Nephron progenitor cell (in vitro differentiated cells): ENCODE measurements at regions not wholly inside any gene's neighbourhood (a gene's known extent, or its start where the extent isn't known, plus 50 kb on each side); places are given as distances from the start of the nearest gene placed in this dataset.
A peak's percentile ranks its signal among the peaks of the same experiment; 100 is the strongest.

Experiments
- DNase-seq: peaks from one replicate; pipeline ENCODE4 v3.0.0; 2021
- H3K27ac Mint-ChIP-seq: 2 replicates; pipeline ENCODE4 v1.8.0; 2021; ENCODE audit warnings: mild to moderate bottlenecking, moderate library complexity, mixed read lengths
- H3K27me3 Mint-ChIP-seq: 2 replicates; pipeline ENCODE4 v1.8.0; 2021; ENCODE audit warnings: mild to moderate bottlenecking, low read depth, mixed read lengths; ENCODE audit not compliant: poor library complexity
- H3K36me3 Mint-ChIP-seq: 2 replicates; pipeline ENCODE4 v1.8.0; 2021; ENCODE audit warnings: low read depth, mixed read lengths
- H3K4me1 Mint-ChIP-seq: 2 replicates; pipeline ENCODE4 v1.8.0; 2021; ENCODE audit warnings: mixed read lengths
- H3K4me3 Mint-ChIP-seq: 2 replicates; pipeline ENCODE4 v1.8.0; 2021; ENCODE audit warnings: mild to moderate bottlenecking, moderate library complexity, mixed read lengths
- H3K9me3 Mint-ChIP-seq: 2 replicates; pipeline ENCODE4 v1.8.0; 2021; ENCODE audit warnings: mild to moderate bottlenecking, moderate library complexity, mixed read lengths
- TF ChIP-seq, protein P1 (sequence below): fragments of 200-600 bp; sonication (generic); IDR thresholded peaks from 2 replicates; pipeline ENCODE4 v1.5.0; 2021; ENCODE audit warnings: antibody characterized with exemption

DNA sequence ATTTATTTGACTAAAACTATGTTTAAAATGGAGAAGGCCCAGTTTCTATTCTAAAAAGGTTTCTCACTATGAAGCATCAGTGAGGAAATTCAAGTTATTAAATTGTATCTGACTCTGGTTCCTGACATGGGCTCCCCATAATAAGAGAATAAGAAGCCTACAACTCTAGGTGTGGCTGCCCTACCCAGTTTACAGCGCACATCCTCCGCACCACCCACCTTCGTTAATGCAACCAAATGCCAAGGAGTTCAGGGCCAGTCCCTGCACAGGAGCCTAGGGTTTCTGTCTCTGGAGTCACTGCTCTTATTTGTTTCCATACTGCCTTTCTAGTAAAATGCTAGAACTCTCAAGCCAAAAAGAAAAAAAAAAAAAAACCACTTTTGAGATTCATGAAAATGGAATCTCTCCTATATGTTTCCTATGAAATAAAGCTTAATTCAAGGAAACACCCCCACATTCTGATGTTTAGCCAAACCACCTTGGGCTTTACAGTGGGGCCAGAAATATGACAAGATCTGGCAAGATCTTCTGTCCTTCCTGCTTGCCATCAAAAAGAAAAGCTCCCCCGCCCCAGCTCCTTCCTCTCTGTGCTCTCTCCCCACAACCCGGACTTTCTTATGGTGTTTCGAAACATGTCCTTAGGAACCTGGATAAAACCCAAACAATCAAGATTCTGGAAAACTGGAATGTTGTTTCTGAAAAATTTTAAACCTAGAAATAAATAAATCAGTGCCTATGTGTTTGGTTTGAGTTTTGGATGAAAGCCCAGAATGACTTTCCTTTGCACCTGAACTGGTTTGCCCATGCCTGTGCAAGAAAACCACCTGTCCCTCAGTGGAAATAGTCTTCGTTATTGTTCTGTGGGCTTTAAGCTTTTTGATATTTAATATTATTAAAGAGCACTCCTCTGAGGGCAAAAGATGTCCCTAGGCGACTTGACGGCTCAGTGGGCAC, 136.7 kb downstream of the SP3 start:
- no peaks in the 10 kb centered on the region for H3K36me3 Mint-ChIP-seq
- peaks cover 22% of the 10 kb centered on the region for H3K27me3 Mint-ChIP-seq
- DNase-seq = no peak
- TF ChIP-seq, protein P1, sequence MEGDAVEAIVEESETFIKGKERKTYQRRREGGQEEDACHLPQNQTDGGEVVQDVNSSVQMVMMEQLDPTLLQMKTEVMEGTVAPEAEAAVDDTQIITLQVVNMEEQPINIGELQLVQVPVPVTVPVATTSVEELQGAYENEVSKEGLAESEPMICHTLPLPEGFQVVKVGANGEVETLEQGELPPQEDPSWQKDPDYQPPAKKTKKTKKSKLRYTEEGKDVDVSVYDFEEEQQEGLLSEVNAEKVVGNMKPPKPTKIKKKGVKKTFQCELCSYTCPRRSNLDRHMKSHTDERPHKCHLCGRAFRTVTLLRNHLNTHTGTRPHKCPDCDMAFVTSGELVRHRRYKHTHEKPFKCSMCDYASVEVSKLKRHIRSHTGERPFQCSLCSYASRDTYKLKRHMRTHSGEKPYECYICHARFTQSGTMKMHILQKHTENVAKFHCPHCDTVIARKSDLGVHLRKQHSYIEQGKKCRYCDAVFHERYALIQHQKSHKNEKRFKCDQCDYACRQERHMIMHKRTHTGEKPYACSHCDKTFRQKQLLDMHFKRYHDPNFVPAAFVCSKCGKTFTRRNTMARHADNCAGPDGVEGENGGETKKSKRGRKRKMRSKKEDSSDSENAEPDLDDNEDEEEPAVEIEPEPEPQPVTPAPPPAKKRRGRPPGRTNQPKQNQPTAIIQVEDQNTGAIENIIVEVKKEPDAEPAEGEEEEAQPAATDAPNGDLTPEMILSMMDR = no peak
- no peaks in the 10 kb centered on the region for H3K9me3 Mint-ChIP-seq
- H3K4me3 Mint-ChIP-seq = no peak overlapping the region
- H3K4me1 Mint-ChIP-seq = peaks cover 35% of the 10 kb centered on the region
- H3K27ac Mint-ChIP-seq = no peak overlapping the region

DNA sequence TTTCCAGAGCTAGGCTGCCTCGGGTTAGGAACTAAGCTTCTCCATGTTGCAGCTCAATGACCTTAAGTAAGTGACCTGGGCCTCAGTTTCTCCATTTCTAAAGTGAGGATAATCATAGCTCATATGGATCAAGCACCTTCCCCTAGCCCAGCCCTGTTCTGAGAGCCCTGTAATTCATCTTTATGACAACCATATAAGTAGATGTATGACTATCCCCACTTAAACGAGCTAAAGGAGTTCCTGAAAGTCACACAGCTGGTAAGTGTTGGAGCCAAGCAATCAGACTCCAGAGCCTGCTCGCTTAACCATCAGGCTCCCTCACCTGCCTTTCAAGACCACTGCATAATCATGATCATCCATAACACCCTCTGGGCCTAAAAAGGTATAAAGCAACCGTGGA, 135.4 kb downstream of the SP3 start:
- H3K27ac Mint-ChIP-seq = no peak overlapping the region
- peaks cover 25% of the 10 kb centered on the region for H3K4me1 Mint-ChIP-seq
- no peak for DNase-seq
- no peaks in the 10 kb centered on the region for H3K36me3 Mint-ChIP-seq
- no peak overlapping the region for H3K4me3 Mint-ChIP-seq
- H3K9me3 Mint-ChIP-seq = peaks cover 7% of the 10 kb centered on the region
- TF ChIP-seq, protein P1 = no peak
- H3K27me3 Mint-ChIP-seq = peaks cover 22% of the 10 kb centered on the region

DNA sequence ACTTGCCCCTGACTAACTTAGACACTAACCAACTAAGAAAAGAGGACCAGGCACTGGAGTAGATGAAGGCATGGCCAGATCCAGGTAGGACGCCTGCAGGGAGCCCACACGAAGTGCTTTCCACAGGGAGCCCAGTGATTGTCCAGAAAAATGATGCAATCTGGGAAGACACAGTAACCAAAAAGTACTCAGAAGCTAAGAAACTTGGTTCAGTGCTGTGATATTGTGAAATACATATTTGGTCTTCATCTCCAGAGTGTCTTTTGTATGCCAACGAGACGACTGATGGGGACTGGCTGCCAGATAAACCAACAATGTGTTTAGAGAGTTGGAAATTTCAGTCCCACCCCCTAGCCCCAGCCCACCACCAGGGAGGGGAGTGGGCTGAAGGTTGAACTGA, 135.0 kb downstream of the SP3 start:
- Mint-ChIP-seq H3K9me3 (peaks cover 10% of the 10 kb centered on the region), H3K27ac (no peak overlapping the region), H3K27me3 (peaks cover 22% of the 10 kb centered on the region), H3K4me1 (peaks cover 25% of the 10 kb centered on the region), H3K36me3 (no peaks in the 10 kb centered on the region), H3K4me3 (no peak overlapping the region)
- TF ChIP-seq, protein P1 = no peak
- DNase-seq = no peak

DNA sequence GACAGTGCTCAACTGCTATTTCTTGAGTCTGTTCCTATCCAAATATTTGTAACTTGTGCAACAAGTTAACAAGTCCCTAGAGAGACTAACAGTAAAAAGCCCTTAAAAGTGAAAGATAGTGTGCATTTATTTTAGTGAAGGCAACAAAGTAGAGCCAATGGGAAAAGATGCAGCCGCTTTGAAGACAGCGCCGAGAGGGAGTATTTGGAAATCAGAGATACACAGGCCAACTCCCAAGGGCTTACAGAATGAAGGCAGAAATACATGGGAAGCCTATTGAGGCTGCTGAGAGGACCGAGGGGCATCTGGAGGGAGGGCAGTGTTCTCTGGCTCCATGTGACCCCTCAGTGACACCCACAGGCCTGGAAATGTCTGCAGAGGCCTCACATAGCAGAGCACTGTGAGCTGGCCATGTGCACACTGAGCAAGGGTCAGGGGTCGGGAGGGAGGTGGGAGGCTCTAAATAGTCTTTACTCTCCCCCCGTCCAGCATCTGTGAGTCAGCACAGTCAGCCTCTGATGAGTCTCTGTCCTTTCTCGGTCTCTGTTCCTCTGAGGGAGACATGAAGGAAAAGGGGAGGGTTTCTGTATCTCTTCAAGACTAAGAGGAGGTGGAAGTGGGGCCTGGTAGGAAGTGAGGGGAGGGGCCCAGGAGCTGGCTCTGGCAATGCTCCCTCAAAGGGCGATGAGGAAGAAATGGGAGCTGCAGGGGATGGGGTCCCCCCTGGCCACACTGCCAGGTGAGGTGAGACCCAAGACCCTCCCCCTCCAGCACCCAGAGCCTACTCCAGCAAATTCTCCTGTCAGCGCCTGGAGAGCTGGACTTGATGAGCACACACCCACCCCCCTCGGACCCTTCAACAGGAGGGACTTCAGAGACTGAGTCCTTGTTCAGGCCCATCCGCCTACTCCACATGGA, 133.6 kb downstream of the SP3 start:
- peaks cover 14% of the 10 kb centered on the region for H3K27me3 Mint-ChIP-seq
- TF ChIP-seq, protein P1 = no peak
- no peaks in the 10 kb centered on the region for H3K36me3 Mint-ChIP-seq
- peak; percentile 38 for DNase-seq
- peaks cover 15% of the 10 kb centered on the region for H3K9me3 Mint-ChIP-seq
- peaks cover 25% of the 10 kb centered on the region for H3K4me1 Mint-ChIP-seq
- H3K4me3 Mint-ChIP-seq = no peak overlapping the region
- peak overlapping the region; percentile 79 for H3K27ac Mint-ChIP-seq

DNA sequence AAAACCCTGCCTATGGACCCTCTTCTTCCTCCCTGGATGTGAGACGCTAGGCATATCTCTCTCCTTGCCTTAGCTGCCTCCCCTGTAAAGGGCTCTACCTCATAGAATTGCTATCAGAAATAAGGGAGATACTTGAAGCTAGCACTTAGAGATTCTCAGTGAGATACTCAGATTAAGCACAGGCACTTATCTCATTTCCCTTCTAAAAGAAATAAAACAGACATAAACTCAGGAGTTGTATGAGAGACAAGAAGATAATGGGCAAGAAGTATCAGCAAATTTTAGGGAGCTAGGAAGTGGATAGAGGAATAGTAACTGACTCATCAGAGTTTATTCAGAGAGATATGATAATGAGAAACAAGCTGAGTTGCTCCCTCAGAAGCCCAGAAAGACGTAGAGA, 131.0 kb downstream of the SP3 start:
- peaks cover 15% of the 10 kb centered on the region for H3K9me3 Mint-ChIP-seq
- peaks cover 7% of the 10 kb centered on the region for H3K27me3 Mint-ChIP-seq

More for the DNA sequence above, 131.0 kb downstream of the SP3 start:
- H3K36me3 Mint-ChIP-seq = no peaks in the 10 kb centered on the region
- TF ChIP-seq, protein P1 = no peak
- no peak for DNase-seq
- no peak overlapping the region for H3K27ac Mint-ChIP-seq
- peaks cover 25% of the 10 kb centered on the region for H3K4me1 Mint-ChIP-seq
- no peak overlapping the region for H3K4me3 Mint-ChIP-seq
